Stimulated activated CD4-positive, alpha-beta T cell treated with anti-CD3 and anti-CD28 coated beads, Interleukin-4, amount 100 ng/mL, for 4 hours (primary cell): ENCODE measurements at regions not wholly inside any gene's neighbourhood (a gene's known extent, or its start where the extent isn't known, plus 50 kb on each side); places are given as distances from the start of the nearest gene placed in this dataset.
"Not testable (repeated sequence)": the region's sequence is repeated elsewhere in the genome, so short reads cannot be mapped to it uniquely, and the experiment has no call there.

ENCODE experiments used
- DNase-seq, 2 experiments: peaks; one replicate each; pipeline ENCODE4 v3.0.0-alpha.2; 2020

- DNase-seq, result no peak
These were observed 1952.6 kb upstream of the LRRTM1 start for GRCh38 chr2:82256983-82257632.

- DNase-seq, result no peak
These were observed 1951.7 kb upstream of the LRRTM1 start for GRCh38 chr2:82256288-82256687.

- DNase-seq, result no peak
These were observed 1950.2 kb upstream of the LRRTM1 start for GRCh38 chr2:82254728-82255127.

GRCh38 chr2:82246220-82246775 lies 1941.7 kb upstream of the LRRTM1 start:
- no peak for DNase-seq

GRCh38 chr2:82239176-82239575 lies 1934.6 kb upstream of the LRRTM1 start:
- DNase-seq, result no peak

- DNase-seq, result no peak
These were observed 1933.6 kb upstream of the LRRTM1 start for GRCh38 chr2:82237994-82238662.

- no peak for DNase-seq
These were observed 1929.8 kb upstream of the LRRTM1 start for GRCh38 chr2:82234283-82234874.

- DNase-seq, result no peak
These were observed 1929.3 kb upstream of the LRRTM1 start for GRCh38 chr2:82233806-82234205.

GRCh38 chr2:82230406-82230805 lies 1925.9 kb upstream of the LRRTM1 start:
- no peak for DNase-seq

GRCh38 chr2:82226441-82226840 lies 1921.9 kb upstream of the LRRTM1 start:
- no peak for DNase-seq

- no peak for DNase-seq
These were observed 1919.9 kb upstream of the LRRTM1 start for GRCh38 chr2:82224301-82224940.

GRCh38 chr2:82215212-82215611 lies 1910.7 kb upstream of the LRRTM1 start:
- no peak for DNase-seq

GRCh38 chr2:82199493-82199852 lies 1894.9 kb upstream of the LRRTM1 start:
- DNase-seq, result no peak

- no peak for DNase-seq
These were observed 1894.4 kb upstream of the LRRTM1 start for GRCh38 chr2:82198809-82199492.

- no peak for DNase-seq
These were observed 1877.7 kb upstream of the LRRTM1 start for GRCh38 chr2:82182270-82182669.

- not testable (repeated sequence) for DNase-seq
These were observed 1870.7 kb upstream of the LRRTM1 start for GRCh38 chr2:82175210-82175609.

GRCh38 chr2:82172483-82172882 lies 1867.9 kb upstream of the LRRTM1 start:
- no peak for DNase-seq

- DNase-seq, result no peak
These were observed 1864.8 kb upstream of the LRRTM1 start for GRCh38 chr2:82169379-82169778.

- DNase-seq, result no peak
These were observed 1860.8 kb upstream of the LRRTM1 start for GRCh38 chr2:82165377-82165776.

GRCh38 chr2:82158150-82158549 lies 1853.6 kb upstream of the LRRTM1 start:
- DNase-seq, result no peak

- no peak for DNase-seq
These were observed 1850.9 kb upstream of the LRRTM1 start for GRCh38 chr2:82155469-82155868.

- no peak for DNase-seq
These were observed 1838.8 kb upstream of the LRRTM1 start for GRCh38 chr2:82143343-82143742.

- no peak for DNase-seq
These were observed 1835.5 kb upstream of the LRRTM1 start for GRCh38 chr2:82139979-82140611.
